Stimulated activated CD4-positive, alpha-beta T cell treated with anti-CD3 and anti-CD28 coated beads, Interleukin-4, amount 100 ng/mL, for 24 hours (primary cell): ENCODE measurements at regions not wholly inside any gene's neighbourhood (a gene's known extent, or its start where the extent isn't known, plus 50 kb on each side); places are given as distances from the start of the nearest gene placed in this dataset.

Experiments used
- DNase-seq: peaks from one replicate; pipeline ENCODE4 v3.0.0-alpha.2; 2020

DNA sequence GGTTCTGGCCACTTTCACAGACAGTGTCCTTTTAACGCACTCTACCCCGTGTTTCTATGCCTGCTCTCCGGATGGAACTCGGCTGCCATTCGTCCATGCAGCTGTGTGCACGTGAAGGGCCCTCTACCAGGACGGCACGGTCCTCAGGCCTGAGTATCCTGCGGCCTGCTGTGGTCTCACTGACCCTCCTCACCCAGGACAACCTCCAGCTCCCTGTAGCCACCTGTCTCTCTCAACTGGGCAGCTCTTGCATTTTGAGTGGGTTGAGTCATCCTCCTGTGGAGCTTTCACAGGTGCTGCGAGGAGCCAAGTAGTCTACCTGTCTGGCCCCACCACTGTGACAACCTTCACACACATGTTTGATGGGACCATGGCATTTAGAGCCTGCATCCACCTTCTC, 321.7 kb upstream of the TSHZ3 start:
- DNase-seq = no peak

DNA sequence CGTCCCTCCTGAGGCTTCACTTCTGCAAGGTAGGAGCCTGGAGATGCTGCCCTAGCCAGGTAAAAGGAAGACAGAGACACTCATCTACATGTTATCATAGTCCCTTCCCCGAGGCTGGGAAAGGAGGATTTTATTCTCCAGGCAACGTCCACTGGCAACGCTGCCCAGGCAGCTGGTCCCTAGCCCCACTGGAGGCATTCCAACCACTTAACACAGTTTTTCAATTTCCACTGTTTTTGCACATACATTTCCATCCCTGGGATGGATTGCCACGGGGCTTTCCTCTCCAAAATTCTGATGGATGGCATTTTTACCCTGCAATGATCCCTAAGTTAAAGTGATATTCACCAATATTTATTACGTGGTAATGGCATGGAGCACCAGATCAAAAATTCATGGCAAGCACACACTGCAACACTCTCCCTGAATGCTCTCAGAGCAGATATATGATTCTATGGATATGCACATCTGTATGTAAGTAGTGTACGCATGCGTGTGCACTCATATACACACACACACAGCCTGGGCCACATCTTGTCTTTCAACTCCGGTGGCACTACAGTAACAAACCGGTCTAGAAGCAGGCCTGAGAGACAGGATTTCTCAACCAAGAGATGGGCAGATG, 322.3 kb upstream of the TSHZ3 start:
- DNase-seq = no peak

DNA sequence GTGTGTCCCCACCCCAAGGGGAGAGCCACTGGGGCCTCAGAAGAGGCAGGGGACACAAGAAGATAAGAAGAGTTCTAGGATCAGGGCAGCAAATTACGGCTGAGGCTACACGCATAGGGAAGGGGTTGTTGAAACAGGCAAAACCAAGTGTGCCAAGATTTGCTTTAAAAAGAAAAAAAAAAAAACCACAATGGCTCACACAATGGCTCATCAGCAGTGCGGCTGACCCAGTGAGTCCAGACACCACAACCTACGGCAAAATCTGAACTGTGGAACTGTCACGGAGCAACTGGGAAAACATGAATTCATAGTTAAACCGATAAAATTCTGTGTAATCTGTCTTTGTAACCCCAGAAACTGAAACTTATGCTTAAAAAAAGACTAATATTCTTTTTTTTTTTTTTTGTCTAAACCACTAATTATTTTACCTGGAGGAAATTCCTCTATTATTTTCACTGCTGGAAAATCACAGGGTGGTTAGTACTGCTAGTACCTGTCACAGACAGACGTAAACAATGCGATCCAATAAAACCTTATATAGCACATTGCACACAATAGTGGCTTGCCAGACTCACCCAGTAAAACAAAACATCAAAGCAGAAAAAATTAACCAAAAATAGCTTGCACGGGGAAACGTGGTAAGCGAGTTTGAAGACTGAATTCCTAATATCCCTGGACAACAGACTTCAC, 325.4 kb upstream of the TSHZ3 start:
- no peak for DNase-seq

DNA sequence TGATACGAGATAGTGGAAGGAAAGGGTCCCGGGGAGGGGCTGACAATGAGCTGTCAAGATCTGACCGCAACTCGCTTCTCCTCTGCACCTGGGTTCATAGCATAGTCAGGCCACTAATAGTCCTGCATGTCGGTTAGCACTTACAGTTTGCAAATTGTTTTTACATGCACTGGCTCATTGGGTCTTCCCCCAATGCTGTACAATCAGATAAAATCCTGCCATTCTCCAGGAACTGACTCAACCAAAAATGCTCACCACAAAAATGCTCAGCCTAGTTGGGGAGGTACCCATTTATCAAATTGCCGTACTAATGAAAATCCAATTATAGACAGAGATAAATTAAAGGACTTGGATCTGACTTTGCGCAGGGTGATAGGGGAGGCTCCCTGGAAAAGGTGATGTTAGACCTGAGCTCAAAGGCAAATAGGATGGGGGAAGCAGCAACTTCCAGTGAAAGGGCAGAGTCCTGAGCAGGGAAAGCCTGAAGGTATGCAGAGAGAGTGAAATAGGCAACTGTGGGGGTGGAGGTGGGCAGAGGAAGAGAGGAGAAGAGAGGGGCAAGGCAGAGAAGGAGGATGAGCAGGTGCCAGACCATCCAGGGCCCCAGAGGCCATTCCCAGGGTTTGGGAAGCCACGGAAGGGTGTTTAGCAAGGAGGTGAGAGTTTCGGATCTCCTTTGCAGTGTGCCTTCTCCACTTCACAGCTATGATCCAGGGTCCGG, 326.1 kb upstream of the TSHZ3 start:
- DNase-seq = no peak

DNA sequence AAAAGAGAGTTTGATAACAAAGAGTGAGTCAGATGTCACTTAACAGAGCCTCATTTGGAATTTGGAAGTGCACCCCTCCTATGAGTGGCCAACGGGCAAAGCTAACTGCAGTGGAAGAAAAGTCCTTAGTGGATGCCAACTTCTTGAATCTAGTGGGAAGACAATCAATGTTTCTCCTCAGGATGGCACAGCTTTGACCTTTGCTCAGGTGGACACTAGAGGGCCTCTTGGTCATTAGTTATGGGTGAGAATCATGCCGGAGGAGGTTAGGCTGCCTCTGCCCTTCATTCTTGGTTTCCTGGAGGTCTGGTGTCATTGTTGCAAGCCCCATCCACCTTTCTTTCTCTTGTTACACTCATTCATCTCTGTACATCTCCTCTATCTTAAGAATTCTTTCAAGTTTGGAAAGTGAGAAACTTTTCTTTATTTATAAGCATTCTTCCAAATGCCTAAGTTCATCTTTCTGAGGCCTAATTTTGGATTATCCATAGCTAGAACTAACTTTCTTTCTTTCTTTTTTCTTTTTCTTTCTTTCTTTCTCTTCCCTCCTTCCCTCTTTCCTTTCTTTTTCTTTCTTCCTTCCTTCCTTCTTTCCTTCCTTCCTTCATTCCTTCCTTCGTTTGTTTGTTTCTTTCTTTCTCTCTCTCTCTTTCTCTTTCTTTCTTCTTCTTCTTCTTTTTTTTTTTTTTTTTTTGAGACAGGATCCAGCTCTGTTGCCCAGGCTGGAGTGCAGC, 327.2 kb upstream of the TSHZ3 start:
- DNase-seq = no peak

DNA sequence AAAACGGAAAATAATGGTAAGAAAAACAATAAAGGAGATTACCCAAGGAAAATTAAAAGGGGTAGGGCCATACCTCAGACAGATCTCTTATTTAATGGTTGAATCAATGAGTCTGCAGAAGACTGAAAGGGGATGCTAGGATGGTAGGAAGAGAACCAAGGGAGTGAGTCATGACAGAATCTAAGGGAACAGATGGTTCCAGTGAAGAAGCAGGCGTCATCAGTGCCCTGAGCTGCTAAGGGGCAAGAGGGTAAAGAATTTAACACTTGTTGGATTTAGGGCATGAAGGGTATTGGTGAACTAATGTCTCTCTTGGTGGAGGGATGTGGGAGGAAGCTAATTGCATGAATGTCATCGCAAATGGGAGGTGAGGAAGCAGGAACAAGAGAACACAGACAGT, 329.2 kb upstream of the TSHZ3 start:
- no peak for DNase-seq

DNA sequence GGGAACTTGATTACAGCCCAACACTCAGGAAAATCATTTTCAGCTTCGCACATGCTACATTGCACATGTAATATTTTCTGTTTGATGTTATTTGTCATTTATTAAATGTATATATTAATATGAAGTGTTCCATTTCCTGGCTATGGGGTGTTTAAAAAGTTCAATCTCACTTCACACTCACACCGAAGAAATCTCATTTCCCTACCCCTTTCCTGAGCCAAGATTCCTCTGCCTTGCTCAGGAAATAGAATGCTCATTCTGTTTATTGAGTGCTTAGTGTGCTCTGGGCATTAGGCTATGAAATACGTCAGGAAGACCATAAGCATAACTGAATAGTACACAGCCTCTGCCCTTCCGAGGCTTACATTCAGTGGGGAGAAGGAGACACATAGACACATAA, 331.9 kb upstream of the TSHZ3 start:
- DNase-seq = no peak

DNA sequence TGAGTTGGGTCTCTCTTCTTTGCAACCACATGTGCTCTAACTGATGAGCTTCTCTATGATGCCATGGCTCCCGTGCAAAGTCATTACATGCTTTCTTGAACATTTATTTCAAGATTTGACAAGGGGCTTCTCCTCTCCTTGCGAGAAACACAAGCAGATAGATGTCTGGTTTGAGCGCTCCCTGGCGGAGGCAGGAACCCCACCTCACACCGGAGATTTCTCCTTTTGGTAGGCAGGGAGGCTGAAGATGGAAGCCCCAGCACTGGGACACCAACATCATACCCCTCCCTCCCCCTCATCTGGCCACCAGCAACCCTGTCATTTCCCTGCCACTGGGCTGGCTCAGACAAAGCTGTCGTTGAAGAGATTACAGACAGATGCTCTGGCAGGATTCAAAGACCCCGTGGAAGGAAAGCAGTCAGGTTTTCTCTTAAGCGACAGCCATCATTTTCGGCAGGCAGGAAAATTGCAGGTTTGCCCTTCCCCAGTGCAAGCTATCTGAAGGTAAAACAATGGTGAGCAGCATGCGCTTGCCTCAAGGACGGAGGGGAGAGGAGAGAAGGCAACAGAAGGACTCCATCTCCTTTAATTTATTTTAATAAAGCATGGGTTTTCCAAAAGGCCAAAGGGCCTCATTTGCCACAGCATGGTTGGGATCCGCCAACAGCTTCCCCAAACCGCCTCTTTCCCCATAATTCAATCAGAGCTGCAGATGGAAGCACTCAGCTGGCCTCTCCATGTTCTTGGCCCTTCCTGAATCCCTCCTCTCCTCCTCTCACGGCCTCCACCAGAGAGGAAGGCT, 344.1 kb upstream of the TSHZ3 start:
- no peak for DNase-seq

DNA sequence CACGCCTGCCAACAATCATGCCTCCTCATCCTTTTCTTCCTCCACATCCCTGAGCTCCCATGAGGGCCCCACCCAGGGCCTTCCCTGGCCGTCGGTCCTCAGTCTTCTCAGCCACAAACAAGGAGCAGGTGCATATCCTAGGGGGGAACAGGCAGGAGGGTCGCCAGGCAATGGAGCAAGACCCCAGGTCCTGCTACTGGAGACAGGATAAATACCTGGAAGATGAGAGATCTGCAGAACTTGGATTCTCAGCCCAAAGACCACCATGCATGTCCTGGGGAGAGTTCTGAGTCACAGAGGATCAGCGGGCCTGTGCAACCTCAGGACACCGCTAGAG, 344.7 kb upstream of the TSHZ3 start:
- no peak for DNase-seq

DNA sequence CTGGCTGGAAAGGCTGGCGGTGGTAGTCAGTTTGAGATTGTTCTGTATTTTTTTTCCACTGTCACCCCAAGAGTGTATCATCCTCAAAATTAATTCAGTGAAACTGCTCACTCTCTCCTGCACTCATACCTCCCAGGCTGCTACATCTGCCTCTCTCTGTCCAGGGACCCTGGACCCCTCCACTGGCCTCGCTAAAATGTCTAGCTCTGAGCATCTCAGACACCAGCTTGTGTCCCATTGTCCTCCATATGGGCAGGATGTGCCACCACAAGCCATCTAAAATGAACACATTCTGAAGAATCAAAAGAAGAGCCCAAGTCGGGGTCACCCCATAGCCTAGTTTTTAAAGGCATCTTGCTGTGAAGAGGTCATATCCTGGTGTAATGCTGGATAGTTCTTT, 345.5 kb upstream of the TSHZ3 start:
- no peak for DNase-seq

DNA sequence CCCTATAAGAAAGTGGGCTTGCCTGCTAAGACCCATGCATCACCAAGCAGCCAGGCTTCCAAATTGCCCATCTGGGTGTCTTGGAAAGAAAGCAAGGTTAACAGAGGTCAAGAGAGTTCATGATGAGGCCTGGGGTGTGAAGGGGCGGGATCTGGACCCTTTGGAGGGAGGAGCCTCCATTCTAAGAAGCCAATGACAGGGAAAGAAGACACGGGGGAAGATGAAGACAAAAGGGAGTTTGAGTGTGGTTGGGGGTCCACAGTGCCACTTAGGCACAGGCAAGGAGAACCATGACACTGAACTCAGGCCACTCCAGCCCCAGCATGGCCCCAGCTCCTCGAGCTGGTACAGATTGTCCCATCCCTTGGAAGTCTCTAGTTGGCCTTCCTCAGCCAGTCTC, 350.2 kb upstream of the TSHZ3 start:
- no peak for DNase-seq

DNA sequence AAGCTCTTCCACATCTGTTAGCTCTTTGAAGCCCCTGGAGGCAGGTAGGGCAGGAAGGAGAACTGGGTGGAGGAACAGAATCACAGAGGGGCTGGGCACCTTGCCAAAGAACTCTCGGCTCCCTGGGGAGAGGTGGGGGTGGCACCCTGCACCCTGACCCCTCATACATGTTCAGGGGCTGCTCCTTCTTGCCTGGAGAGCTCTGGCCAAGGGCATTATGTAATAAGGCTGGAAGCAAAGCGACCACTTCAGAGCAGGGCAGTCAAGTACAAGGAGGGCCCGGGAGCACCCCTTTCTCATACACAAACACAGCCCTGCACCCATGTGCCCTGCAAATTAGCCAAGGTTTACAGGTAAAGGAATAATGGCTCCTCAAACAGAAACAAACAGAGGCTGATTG, 351.9 kb upstream of the TSHZ3 start:
- DNase-seq = no peak

DNA sequence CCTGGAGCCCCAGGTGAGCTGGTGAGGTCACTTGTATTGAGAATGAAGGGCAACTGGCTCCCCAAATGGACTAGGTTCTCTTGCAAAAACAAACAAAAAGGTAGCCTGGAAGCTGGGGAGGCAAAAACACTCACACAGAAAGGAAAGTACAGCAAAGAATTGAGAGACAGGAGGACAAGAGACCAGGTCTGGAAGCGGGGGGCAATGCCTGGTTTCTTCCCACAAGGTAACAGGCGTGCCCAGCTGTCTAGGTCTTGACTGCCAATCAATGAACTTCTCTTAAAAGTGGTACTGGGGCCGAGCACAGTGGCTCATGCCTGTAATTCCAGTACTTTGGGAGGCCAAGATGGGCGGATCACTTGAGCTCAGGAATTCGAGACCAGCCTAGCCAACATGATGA, 356.4 kb upstream of the TSHZ3 start:
- DNase-seq = no peak

DNA sequence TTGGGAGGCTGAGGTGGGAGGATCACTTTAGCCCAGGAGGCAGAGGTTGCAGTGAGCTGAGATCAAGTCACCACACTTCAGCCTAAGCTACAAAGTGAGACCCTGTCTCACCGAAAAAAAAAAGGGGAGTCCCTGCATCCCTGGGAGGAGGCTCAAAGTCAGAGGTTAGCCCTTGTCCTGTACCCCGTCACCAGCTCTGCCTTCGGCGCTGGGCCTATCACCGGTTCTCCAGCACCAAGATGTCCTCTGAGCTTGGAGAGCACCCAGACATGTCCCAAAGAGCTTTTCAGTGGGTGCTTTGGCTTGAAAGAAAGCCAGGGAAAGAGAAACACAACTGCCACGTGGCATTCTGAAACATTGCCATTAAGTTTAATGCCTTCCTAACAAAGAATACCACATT, 356.9 kb upstream of the TSHZ3 start:
- no peak for DNase-seq

DNA sequence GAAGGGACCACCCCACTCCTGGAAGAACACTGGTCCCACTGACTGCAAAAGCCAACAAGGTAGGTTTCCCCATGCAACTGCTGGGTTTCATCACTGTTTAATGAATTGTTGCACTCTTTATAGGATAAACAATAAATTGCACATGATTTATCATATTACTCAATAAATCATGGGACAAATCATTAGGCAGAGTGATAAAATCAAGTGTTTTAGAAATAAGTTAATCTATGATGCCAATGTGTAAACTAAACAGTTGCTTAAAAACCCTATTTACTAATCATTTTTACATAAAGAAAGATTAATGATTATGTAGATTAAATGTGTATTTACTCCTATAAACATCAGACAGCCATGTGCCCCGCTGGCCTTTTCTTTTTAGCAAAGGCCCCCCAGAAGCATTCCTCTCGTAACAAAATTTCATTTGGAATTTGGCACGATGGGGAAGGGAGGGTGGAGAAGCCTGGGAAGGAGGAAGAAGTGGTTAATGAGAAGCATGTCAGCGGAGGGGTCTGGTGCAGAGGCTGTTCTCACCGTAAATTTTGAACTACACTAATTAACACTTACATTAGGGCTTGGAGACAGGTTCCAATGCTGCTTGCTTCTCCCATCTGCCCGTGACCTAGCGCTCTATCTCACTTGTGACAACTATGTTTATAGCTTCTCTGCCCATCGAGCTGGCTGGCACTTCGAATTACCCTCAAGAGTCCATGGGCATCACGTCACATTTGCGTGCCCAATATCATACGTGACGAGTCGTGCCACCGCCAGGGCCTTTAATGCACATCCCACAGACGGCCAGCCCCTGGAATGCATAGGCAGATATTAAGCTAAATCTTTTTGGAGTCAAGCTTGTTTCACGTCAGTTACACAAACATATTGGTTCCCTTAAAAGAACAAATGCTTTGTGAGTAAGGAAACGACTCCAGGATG, 357.7 kb upstream of the TSHZ3 start:
- DNase-seq = no peak

DNA sequence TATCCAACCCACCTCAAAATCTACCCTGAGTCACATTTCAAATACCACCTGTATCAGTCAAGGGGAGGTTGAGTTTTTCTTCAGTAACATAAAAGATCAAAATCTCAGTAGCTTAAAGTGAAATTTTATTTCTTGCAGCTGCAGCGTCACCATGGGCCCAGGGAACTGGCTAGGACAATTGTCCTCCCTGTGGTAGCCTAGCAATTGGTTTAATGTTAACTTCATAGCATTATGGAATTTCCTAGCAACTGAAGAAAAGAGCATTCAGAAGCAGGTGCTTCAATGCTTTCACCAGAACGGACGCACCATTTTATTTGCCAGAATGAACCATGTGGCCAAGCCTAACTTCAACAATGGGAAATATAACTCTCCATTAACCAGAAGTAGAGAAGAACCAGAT, 359.3 kb upstream of the TSHZ3 start:
- DNase-seq = no peak

DNA sequence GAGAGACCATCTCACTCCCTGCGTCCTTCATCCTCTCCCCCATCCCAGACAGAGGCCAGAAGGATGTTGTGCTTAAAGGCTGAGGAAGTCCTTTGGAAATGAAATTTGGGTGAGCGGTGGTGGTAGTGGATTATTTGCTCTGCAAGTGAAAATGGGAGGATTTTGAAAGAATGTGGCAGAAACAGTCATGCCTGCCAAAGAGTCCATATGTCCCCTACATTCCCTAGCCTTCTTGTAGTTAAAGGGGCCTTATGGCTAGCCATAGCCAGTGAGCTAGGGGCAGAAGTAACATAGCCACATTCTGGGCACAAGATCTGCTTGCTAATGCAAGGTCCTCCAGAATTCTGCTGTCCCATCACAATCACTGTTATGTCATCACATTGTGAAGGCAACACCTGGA, 360.2 kb upstream of the TSHZ3 start:
- DNase-seq = no peak

DNA sequence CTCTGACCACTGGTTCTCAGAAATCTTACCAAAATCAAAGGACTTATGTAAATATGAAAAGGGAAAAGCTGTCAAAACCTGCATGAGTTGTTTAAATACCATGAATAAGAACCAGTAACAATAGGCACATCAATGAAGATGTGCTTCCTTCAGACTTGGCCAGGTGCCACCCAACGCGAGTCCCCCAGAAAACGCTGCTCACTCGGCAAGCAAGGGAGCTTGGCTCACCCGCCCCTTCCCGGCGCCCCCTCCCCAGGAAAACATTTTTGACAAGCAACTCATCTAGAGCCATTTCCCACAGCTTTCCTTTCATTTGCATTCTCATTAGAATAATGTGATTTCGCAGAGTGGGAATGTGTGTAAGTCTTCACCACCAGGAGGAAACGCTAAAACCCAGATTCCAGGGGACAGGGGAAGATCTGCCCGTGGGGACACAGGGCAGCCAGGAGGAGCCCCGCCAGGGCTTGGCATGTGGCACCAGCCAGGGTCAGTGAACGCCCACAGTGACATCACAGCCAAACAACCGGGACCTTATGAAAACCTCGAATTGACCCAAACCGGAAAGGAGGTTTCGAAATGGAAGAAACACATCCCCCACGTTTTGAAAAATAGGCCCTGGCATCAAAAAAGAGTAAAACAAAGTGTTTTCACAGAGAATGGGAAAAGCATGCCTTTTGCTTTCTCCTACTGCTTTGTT, 366.2 kb upstream of the TSHZ3 start:
- DNase-seq = no peak

DNA sequence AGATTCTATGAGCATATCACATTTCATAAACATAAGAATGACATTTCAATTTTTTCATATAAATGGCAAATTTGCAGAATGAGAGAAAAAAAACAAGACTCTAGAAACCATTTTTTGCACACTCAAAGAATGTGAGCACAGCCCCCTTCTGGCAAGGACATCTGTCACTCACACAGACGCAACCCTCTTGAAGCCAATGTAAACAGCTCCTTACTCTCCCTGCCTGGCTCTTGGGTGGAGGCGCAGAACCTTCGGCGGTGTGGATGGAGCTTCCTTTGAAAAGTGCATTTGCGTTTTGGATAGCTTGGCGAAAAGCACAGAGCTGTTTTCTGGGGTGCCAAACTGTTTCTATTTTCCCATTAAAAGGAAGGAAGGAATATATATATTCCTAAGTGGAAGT, 367.6 kb upstream of the TSHZ3 start:
- DNase-seq = no peak

DNA sequence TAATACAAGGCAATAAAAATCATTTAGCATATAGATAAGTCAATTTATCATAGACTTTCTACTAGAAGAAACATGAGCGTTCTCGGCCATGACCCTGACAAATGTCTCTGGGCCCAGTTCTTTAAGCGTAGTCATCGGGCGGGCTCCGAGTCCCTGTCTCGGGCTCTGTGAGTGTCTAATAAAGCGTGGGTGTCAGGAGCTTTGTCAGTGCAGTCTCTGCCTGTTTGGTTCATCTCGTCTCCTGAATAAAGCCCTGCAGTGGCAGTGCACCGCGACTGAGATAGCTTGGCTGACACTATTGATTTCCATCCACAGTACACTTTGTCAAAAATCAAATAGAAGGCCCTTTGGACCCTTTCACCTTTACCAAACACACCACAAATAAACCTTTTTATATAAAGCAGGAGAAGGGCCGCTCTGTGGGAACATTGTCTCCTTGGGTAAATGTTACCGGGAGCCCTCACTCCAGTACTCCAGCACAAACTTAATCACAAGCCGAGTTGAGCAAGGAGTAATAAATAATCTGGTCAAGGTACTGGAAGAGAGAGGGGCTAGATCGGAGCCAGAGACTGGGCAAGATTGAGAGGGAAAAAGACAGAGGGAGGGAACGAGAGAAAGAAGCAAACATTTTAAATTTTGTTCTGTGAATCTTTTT, 368.2 kb upstream of the TSHZ3 start:
- DNase-seq = no peak

DNA sequence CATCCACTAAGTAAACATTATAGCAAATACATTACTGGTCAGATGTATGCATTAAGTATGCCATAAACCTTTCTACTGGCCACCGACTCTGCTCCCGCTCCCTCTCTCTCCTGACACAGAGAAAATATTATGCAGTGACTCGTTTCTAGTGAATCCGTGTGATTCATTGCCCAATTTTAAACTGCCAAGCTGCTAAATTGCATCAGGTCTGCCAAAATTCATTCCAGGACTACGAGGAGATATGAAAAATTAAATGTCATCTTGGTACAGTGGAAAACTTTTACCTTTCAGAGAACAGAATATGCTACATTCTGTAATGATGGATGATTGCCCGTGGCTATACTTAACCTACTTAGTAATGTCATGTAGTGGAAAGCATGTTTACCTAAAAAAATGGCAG, 368.8 kb upstream of the TSHZ3 start:
- DNase-seq = no peak
